IMR-90 (cell line): ENCODE measurements at regions not wholly inside any gene's neighbourhood (a gene's known extent, or its start where the extent isn't known, plus 50 kb on each side); places are given as distances from the start of the nearest gene placed in this dataset.

ENCODE experiments used
- ATAC-seq: fragments of 200-7000 bp; cut with Tn5 transposase; 2 replicates; pipeline ENCODE4 v1.9.1; 2020; ENCODE audit warnings: low read depth, mild to moderate bottlenecking, moderate library complexity
- BruUV-seq: library from RNA; stranded (reverse); fragments of 400-500 nt; replicated peaks from 2 replicates; lab custom pipeline; 2021; lab: Mats Ljungman, UMichigan
- CTCF ChIA-PET: fragments of 300-600 bp; formaldehyde crosslinking; extraction: SDS; loops from one replicate; lab custom pipeline; 2021; ENCODE audit warnings: antibody characterized with exemption; lab: Yijun Ruan, JAX
- POLR2A ChIA-PET: fragments of 300-600 bp; sonication (Branson Sonifier 250); formaldehyde crosslinking; loops from one replicate; lab custom pipeline; 2022; ENCODE audit warnings: antibody characterized with exemption; ENCODE audit not compliant: unreplicated experiment; lab: Charles Lee
- DNase-seq: peaks from one replicate; pipeline ENCODE4 v3.0.0; 2013
- H2AFZ ChIP-seq: replicated peaks from 2 replicates; pipeline ENCODE3; 2013; ENCODE audit warnings: low read length, mild to moderate bottlenecking; ENCODE audit not compliant: poor library complexity
- H2AK5ac ChIP-seq: 2 replicates; pipeline ENCODE4 v1.6.1; 2013; ENCODE audit warnings: low read depth, low read length, inconsistent platforms
- H2AK9ac ChIP-seq: replicated peaks from 2 replicates; pipeline ENCODE3; 2013; ENCODE audit warnings: mild to moderate bottlenecking, low read depth, low read length, moderate library complexity; ENCODE audit not compliant: poor library complexity
- H2BK120ac ChIP-seq: 2 replicates; pipeline ENCODE4 v1.6.1; 2013; ENCODE audit warnings: low read depth, low read length, inconsistent platforms
- H2BK15ac ChIP-seq: 3 replicates; pipeline ENCODE4 v1.6.1; 2013; ENCODE audit warnings: low read depth, low read length, inconsistent platforms
- H2BK20ac ChIP-seq: 2 replicates; pipeline ENCODE4 v1.6.1; 2013; ENCODE audit warnings: low read depth, mild to moderate bottlenecking, inconsistent platforms, low read length, moderate library complexity
- H2BK5ac ChIP-seq: 2 replicates; pipeline ENCODE4 v1.6.1; 2013; ENCODE audit warnings: mild to moderate bottlenecking, low read depth, low read length, inconsistent platforms; ENCODE audit not compliant: poor library complexity, severe bottlenecking
- H3K14ac ChIP-seq: replicated peaks from 2 replicates; pipeline ENCODE4 v1.6.1; 2013; ENCODE audit warnings: low read depth, low read length, inconsistent platforms
- H3K18ac ChIP-seq: 2 replicates; pipeline ENCODE4 v1.6.1; 2013; ENCODE audit warnings: low read depth, low read length, control low read depth
- H3K23ac ChIP-seq: 2 replicates; pipeline ENCODE4 v1.6.1; 2013; ENCODE audit warnings: low read depth, low read length, inconsistent platforms
- H3K27ac ChIP-seq: 2 replicates; pipeline ENCODE4 v1.5.1; 2013; ENCODE audit warnings: mild to moderate bottlenecking, control low read depth, low read length; ENCODE audit not compliant: insufficient read depth
- H3K27me3 ChIP-seq: 2 replicates; pipeline ENCODE4 v1.6.1; 2013; ENCODE audit warnings: low read length; ENCODE audit not compliant: control insufficient read depth, insufficient read depth
- H3K36me3 ChIP-seq: 2 replicates; pipeline ENCODE4 v1.6.1; 2013; ENCODE audit warnings: low read length, mixed read lengths; ENCODE audit not compliant: control insufficient read depth, insufficient read depth
- H3K4ac ChIP-seq: 2 replicates; pipeline ENCODE4 v1.6.1; 2013; ENCODE audit warnings: low read depth, low read length, inconsistent platforms
- H3K4me1 ChIP-seq: 2 replicates; pipeline ENCODE4 v1.6.1; 2013; ENCODE audit warnings: low read length, mixed read lengths; ENCODE audit not compliant: control insufficient read depth, insufficient read depth
- H3K4me2 ChIP-seq: 2 replicates; pipeline ENCODE4 v1.6.1; 2013; ENCODE audit warnings: low read depth, mild to moderate bottlenecking, control low read depth, low read length, moderate library complexity
- H3K4me3 ChIP-seq: 2 replicates; pipeline ENCODE4 v1.5.1; 2013; ENCODE audit warnings: low read depth, mild to moderate bottlenecking, control low read depth, low read length, moderate library complexity; ENCODE audit not compliant: insufficient read depth
- H3K56ac ChIP-seq: 2 replicates; pipeline ENCODE4 v1.6.1; 2013; ENCODE audit warnings: low read length, inconsistent platforms; ENCODE audit not compliant: insufficient read depth; ENCODE audit errors: extremely low read depth
- H3K79me1 ChIP-seq, 2 experiments: 2 replicates each; pipeline ENCODE4 v1.6.1; 2013; ENCODE audit warnings: low read length in 2 of 2, inconsistent platforms in 1 of 2, low read depth in 1 of 2
- H3K9ac ChIP-seq: 2 replicates; pipeline ENCODE4 v1.6.1; 2013; ENCODE audit warnings: low read depth, low read length, control low read depth
- H3K9me1 ChIP-seq: 2 replicates; pipeline ENCODE4 v1.6.1; 2013; ENCODE audit warnings: low read length, inconsistent platforms; ENCODE audit not compliant: insufficient read depth
- H3K9me3 ChIP-seq: 2 replicates; pipeline ENCODE4 v1.6.1; 2013; ENCODE audit warnings: low read length; ENCODE audit not compliant: control insufficient read depth, insufficient read depth
- H4K20me1 ChIP-seq: 2 replicates; pipeline ENCODE4 v1.6.1; 2013; ENCODE audit warnings: low read length, inconsistent platforms; ENCODE audit not compliant: insufficient read depth
- H4K5ac ChIP-seq: 2 replicates; pipeline ENCODE4 v1.6.1; 2013; ENCODE audit warnings: mild to moderate bottlenecking, low read depth, low read length, control low read depth
- H4K8ac ChIP-seq, 2 experiments: 2 replicates each; pipeline ENCODE4 v1.6.1; 2013; ENCODE audit warnings: low read depth in 2 of 2, low read length in 2 of 2, control low read depth in 1 of 2, inconsistent platforms in 1 of 2
- H4K91ac ChIP-seq: 2 replicates; pipeline ENCODE4 v1.6.1; 2013; ENCODE audit warnings: low read depth, low read length, inconsistent platforms; ENCODE audit not compliant: insufficient read depth
- BHLHE40 ChIP-seq: fragments of 150-350 bp; IDR thresholded peaks from 2 replicates; pipeline ENCODE4 v1.6.1; 2016; ENCODE audit warnings: mild to moderate bottlenecking, low read depth, low read length
- CEBPB ChIP-seq: IDR thresholded peaks from 2 replicates; pipeline ENCODE4 v1.6.1; 2012; ENCODE audit warnings: low read depth, low read length, improper control_type of control experiment
- CHD1 ChIP-seq: IDR thresholded peaks from 2 replicates; pipeline ENCODE4 v1.6.1; 2012; ENCODE audit warnings: low read depth, low read length, improper control_type of control experiment
- ELK1 ChIP-seq: fragments of 150-350 bp; IDR thresholded peaks from 2 replicates; pipeline ENCODE4 v1.6.1; 2016; ENCODE audit warnings: low read depth, mild to moderate bottlenecking, low read length, moderate library complexity, borderline replicate concordance
- FOS ChIP-seq: fragments of 150-350 bp; IDR thresholded peaks from 2 replicates; pipeline ENCODE4 v1.6.1; 2016; ENCODE audit warnings: low read depth, low read length
- MAFK ChIP-seq: IDR thresholded peaks from 2 replicates; pipeline ENCODE4 v1.6.1; 2012; ENCODE audit warnings: low read depth, low read length, improper control_type of control experiment
- MAZ ChIP-seq: IDR thresholded peaks from 2 replicates; pipeline ENCODE4 v1.6.1; 2012; ENCODE audit warnings: low read depth, mild to moderate bottlenecking, low read length, improper control_type of control experiment, moderate library complexity, borderline replicate concordance
- MXI1 ChIP-seq: IDR thresholded peaks from 2 replicates; pipeline ENCODE4 v1.6.1; 2012; ENCODE audit warnings: low read depth, mild to moderate bottlenecking, low read length, moderate library complexity, borderline replicate concordance
- NFE2L2 ChIP-seq: fragments of 150-350 bp; IDR thresholded peaks from 2 replicates; pipeline ENCODE4 v1.6.1; 2016; ENCODE audit warnings: low read depth, mild to moderate bottlenecking, low read length
- POLR2A ChIP-seq: IDR thresholded peaks from 2 replicates; pipeline ENCODE4 v1.6.1; 2012; ENCODE audit warnings: mild to moderate bottlenecking, low read depth, low read length
- RAD21 ChIP-seq: IDR thresholded peaks from 2 replicates; pipeline ENCODE4 v1.6.1; 2012; ENCODE audit warnings: low read length, improper control_type of control experiment
- RCOR1 ChIP-seq: IDR thresholded peaks from 2 replicates; pipeline ENCODE4 v1.6.1; 2012; ENCODE audit warnings: mild to moderate bottlenecking, low read length, improper control_type of control experiment; ENCODE audit not compliant: insufficient replicate concordance
- RFX5 ChIP-seq: IDR thresholded peaks from 2 replicates; pipeline ENCODE4 v1.8.0; 2012; ENCODE audit warnings: low read depth, mild to moderate bottlenecking, low read length, moderate library complexity
- SMC3 ChIP-seq: fragments of 150-350 bp; IDR thresholded peaks from 2 replicates; pipeline ENCODE4 v1.6.1; 2016; ENCODE audit warnings: low read depth, mild to moderate bottlenecking, antibody characterized with exemption, low read length, moderate library complexity
- USF2 ChIP-seq: fragments of 150-350 bp; IDR thresholded peaks from 2 replicates; pipeline ENCODE4 v1.6.1; 2017; ENCODE audit warnings: mild to moderate bottlenecking, antibody characterized with exemption, low read length, low read depth
- WGBS, 2 experiments: methylation state at CpG; one replicate each; pipeline versions ENCODE4 v1.1.5 to v1.1.7; 2013; ENCODE audit warnings: missing lambda C conversion rate in 2 of 2; ENCODE audit not compliant: insufficient read length in 1 of 2; ENCODE audit errors: extremely low coverage in 2 of 2; 5-methylcytosine and 5-hydroxymethylcytosine counted together
- dilution Hi-C: fragments of 300-500 bp; cut with HindIII; formaldehyde crosslinking; loops from one replicate; pipeline ENCODE4 v1.14.3; 2018; ENCODE audit warnings: low sequenced_read_pairs; ENCODE audit not compliant: unreplicated experiment
- in situ Hi-C: fragments of 300-500 bp; cut with MboI; formaldehyde crosslinking; loops from 3 replicates; pipeline ENCODE4 v1.14.3; 2019; ENCODE audit warnings: low sequenced_read_pairs, inconsistent platforms, mixed read lengths
- intact Hi-C: fragments of 100-400 bp; cut with micrococcal nuclease; formaldehyde crosslinking; loops from 2 replicates; pipeline ENCODE4 v1.10.0; 2022

GRCh38 chr18:70411876-70412435 is 123.1 kb downstream of the SOCS6 start:
- no peak overlapping the region; the same call in 1 of the 2 replicates for H3K14ac ChIP-seq
- no peak overlapping the region for H2AK9ac ChIP-seq
- 48% methylated on average over 4 of the region's 6 CpGs; no CpG with 5 or more reads in 1 of the 2 experiments for WGBS, 2 experiments
- H4K5ac ChIP-seq: no peak overlapping the region
- no peaks in the 10 kb centered on the region for H4K20me1 ChIP-seq
- H4K91ac ChIP-seq: no peak overlapping the region
- H3K56ac ChIP-seq: no peak overlapping the region
- H3K18ac ChIP-seq: no peak overlapping the region
- H2BK120ac ChIP-seq: peak overlapping the region; percentile 4; the same call in 1 of the 2 replicates
- H3K79me1 ChIP-seq: no peaks in the 10 kb centered on the region
- no peaks in the 10 kb centered on the region for H3K36me3 ChIP-seq
- H3K4me1 ChIP-seq: 0 out of 2 replicates have a peak, but pooled peaks cover 2% of the 10 kb centered on the region
- H3K4me2 ChIP-seq: no peak overlapping the region
- H3K9ac ChIP-seq: no peak overlapping the region
- POLR2A ChIA-PET: no interaction called here
- no peak overlapping the region for H3K4ac ChIP-seq
- peak; percentile 47 for DNase-seq
- H3K9me3 ChIP-seq: no peaks in the 10 kb centered on the region
- in situ Hi-C loops: no loop called here
- intact Hi-C loops: no loop called here
- TF ChIP-seq RCOR1 (no peak), USF2 (no peak), NFE2L2 (no peak), ELK1 (no peak), CHD1 (no peak), RFX5 (no peak), MAZ (no peak), FOS (no peak), BHLHE40 (no peak), CEBPB (no peak), MAFK (no peak), MXI1 (no peak), RAD21 (no peak), SMC3 (no peak), POLR2A (no peak)
- no peak overlapping the region for H3K27ac ChIP-seq
- no peak overlapping the region for H2BK5ac ChIP-seq
- H2BK20ac ChIP-seq: no peak overlapping the region
- no peak overlapping the region for H3K23ac ChIP-seq
- no peak overlapping the region for H4K8ac ChIP-seq
- no peak overlapping the region for H2BK15ac ChIP-seq
- H3K4me3 ChIP-seq: no peak overlapping the region
- H2AK5ac ChIP-seq: 0 out of 2 replicates have a peak overlapping the region, but pooled peaks have one; percentile 17
- CTCF ChIA-PET: no interaction called here
- H3K9me1 ChIP-seq: 0 out of 2 replicates have a peak, but pooled peaks cover 2% of the 10 kb centered on the region
- H3K27me3 ChIP-seq: no peaks in the 10 kb centered on the region
- BruUV-seq: no TSS peak
- ATAC-seq: peak; percentile 46
- H2AFZ ChIP-seq: no peak overlapping the region
- dilution Hi-C loops: no loop called here
